HEK293T (cell line): ENCODE measurements at regions not wholly inside any gene's neighbourhood (a gene's known extent, or its start where the extent isn't known, plus 50 kb on each side); places are given as distances from the start of the nearest gene placed in this dataset.

ENCODE experiments used
- ARNT ChIP-seq: fragments of 450-650 bp; IDR thresholded peaks from 2 replicates; pipeline ENCODE4 v1.6.1; 2017; ENCODE audit warnings: mild to moderate bottlenecking
- BHLHE40 ChIP-seq: fragments of 450-650 bp; IDR thresholded peaks from 2 replicates; pipeline ENCODE4 v1.6.1; 2016; ENCODE audit warnings: mild to moderate bottlenecking, moderate library complexity, borderline replicate concordance
- ELF4 ChIP-seq: fragments of 450-650 bp; IDR thresholded peaks from 2 replicates; pipeline ENCODE4 v1.6.1; 2017; ENCODE audit warnings: antibody characterized with exemption
- FOXK2 ChIP-seq: fragments of 450-650 bp; IDR thresholded peaks from 2 replicates; pipeline ENCODE4 v1.6.1; 2016; ENCODE audit warnings: mild to moderate bottlenecking
- FOXM1 ChIP-seq: fragments of 450-650 bp; IDR thresholded peaks from 2 replicates; pipeline ENCODE4 v1.6.1; 2017; ENCODE audit warnings: mild to moderate bottlenecking, borderline replicate concordance
- L3MBTL2 ChIP-seq: fragments of 450-650 bp; conservative IDR thresholded peaks from 2 replicates; pipeline ENCODE4 v1.6.1; 2016; ENCODE audit warnings: mild to moderate bottlenecking
- NFRKB ChIP-seq: fragments of 450-650 bp; IDR thresholded peaks from 2 replicates; pipeline ENCODE4 v1.6.1; 2016; ENCODE audit warnings: mild to moderate bottlenecking, moderate library complexity
- SP1 ChIP-seq: fragments of 450-650 bp; IDR thresholded peaks from 2 replicates; pipeline ENCODE4 v1.6.1; 2017
- SUZ12 ChIP-seq: fragments of 450-650 bp; IDR thresholded peaks from 2 replicates; pipeline ENCODE4 v1.6.1; 2016; ENCODE audit warnings: mild to moderate bottlenecking
- ZNF384 ChIP-seq: fragments of 450-650 bp; IDR thresholded peaks from 2 replicates; pipeline ENCODE4 v1.6.1; 2016

GRCh38 chr2:40786636-40787035 lies 334.7 kb upstream of the SLC8A1 start:
- TF ChIP-seq FOXM1 (no peak), SP1 (no peak), ELF4 (no peak), SUZ12 (no peak), ARNT (no peak), NFRKB (no peak), BHLHE40 (no peak), ZNF384 (no peak), FOXK2 (no peak), L3MBTL2 (no peak)
